GM11168 (cell line): ENCODE measurements at regions not wholly inside any gene's neighbourhood (a gene's known extent, or its start where the extent isn't known, plus 50 kb on each side); places are given as distances from the start of the nearest gene placed in this dataset.
"Not testable (repeated sequence)": the region's sequence is repeated elsewhere in the genome, so short reads cannot be mapped to it uniquely, and the experiment has no call there.

Experiments used
- in situ Hi-C: fragments of 300-500 bp; cut with MboI; formaldehyde crosslinking; loops from one replicate; pipeline ENCODE4 v1.12.0; 2022; ENCODE audit warnings: low sequenced_read_pairs; ENCODE audit not compliant: unreplicated experiment

- in situ Hi-C loops = not testable (repeated sequence)
Observed at GRCh38 chr11:71714510-71714909, 118.5 kb upstream of the DEFB108B start.

- in situ Hi-C loops = not testable (repeated sequence)
Observed at GRCh38 chr11:71721840-71722239, 111.2 kb upstream of the DEFB108B start.

DNA sequence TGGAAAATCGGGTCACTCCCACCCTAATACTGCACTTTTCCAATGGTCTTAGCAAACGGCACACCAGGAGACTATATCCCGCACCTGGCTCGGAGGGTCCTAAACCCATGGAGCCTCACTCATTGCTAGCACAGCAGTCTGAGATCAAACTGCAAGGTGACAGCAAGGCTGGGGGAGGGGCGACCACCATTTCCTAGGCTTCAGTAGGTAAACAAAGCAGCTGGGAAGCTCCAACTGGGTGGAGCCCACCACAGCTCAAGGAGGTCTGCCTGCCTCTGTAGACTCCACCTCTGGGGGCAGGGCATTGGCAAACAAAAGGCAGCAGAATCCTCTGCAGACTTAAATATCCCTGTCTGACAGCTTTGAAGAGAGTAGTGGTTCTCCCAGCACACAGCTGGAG, 109.0 kb upstream of the DEFB108B start:
- in situ Hi-C loops = not testable (repeated sequence)

DNA sequence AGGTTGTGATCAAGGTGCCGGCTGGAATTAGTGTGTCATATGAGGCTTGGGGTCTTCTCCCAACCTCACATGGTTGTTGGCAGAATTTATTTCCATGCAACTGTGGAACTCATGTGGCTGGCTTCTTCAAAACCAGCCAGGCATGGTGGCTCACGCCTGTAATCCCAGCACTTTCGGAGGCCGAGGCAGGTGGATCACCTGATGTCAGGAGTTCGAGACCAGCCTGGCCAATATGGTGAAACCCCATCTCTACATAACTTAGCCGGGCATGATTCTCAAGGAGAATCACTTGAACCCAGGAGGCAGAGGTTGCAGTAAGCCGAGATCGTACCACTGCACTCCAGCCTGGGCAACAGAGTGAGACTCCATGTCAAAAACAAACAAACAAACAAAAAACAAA, 102.3 kb upstream of the DEFB108B start:
- in situ Hi-C loops = loop anchor here (10.0 kb wide), 1 partner anchor 86 kb away; no protein-coding TSS in a partner anchor

DNA sequence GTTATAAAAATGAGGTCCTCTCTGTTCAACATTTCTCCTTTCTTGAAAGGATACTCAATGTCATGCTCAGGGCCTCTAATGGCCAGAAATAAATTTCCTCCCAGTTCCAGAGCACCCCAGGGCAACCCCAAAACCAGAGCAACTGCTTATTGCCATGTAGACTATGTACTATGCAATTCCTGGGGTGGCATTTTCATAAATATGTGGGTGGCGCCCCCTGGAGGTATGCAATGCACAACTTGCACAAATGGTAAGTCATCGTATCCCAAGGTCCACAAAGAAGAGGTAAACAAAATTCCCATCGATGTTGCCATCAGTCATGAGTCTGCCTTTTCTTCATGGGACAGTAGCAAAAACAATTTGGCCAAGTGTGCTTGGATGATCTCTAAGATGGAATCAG, 98.6 kb upstream of the DEFB108B start:
- in situ Hi-C loops = loop anchor here (10.0 kb wide), 1 partner anchor 90 kb away; no protein-coding TSS in a partner anchor

DNA sequence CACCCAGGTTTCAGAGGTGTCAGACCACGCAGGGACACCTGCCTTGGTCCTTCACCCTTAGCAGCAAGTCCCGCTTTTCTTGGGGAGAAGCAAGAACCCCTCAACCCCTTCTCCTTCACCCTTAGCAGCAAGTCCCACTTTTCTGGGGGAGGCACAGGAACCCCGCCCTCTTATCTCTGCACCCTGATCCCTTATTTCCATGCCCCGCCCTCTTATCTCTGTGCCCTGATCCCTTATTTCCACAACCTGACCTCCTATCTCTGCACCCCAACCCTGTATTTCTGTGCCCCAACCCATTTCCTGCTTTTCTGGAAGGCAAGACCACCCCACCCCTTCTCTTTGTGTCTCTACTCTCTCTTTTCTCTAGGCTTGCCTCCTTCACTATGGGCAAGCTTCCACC, 94.7 kb upstream of the DEFB108B start:
- in situ Hi-C loops = loop anchor here (10.0 kb wide), 1 partner anchor 94 kb away; no protein-coding TSS in a partner anchor

- in situ Hi-C loops = not testable (repeated sequence)
Observed at GRCh38 chr11:71743385-71743784, 89.6 kb upstream of the DEFB108B start.

GRCh38 chr11:71745656-71746055, 87.3 kb upstream of the DEFB108B start:
- in situ Hi-C loops = not testable (repeated sequence)

DNA sequence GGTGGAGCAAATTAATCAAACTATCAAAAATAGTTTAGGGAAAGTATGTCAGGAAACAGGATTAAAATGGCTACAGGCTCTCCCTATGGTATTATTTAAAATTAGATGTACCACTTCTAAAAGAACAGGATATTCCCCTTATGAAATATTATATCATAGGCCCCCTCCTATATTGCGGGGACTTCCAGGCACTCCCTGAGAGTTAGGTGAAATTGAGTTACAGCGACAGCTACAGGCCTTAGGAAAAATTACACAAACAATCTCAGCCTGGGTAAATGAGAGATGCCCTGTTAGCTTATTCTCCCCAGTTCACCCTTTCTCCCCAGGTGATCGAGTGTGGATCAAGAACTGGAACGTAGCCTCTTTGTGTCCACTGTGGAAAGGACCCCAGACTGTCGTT, 86.7 kb upstream of the DEFB108B start:
- in situ Hi-C loops = not testable (repeated sequence)

- in situ Hi-C loops = not testable (repeated sequence)
Observed at GRCh38 chr11:71748965-71749620, 83.9 kb upstream of the DEFB108B start.

GRCh38 chr11:71750908-71751307, 82.1 kb upstream of the DEFB108B start:
- in situ Hi-C loops = not testable (repeated sequence)

- in situ Hi-C loops = not testable (repeated sequence)
Observed at GRCh38 chr11:71764695-71765491, 68.1 kb upstream of the DEFB108B start.

DNA sequence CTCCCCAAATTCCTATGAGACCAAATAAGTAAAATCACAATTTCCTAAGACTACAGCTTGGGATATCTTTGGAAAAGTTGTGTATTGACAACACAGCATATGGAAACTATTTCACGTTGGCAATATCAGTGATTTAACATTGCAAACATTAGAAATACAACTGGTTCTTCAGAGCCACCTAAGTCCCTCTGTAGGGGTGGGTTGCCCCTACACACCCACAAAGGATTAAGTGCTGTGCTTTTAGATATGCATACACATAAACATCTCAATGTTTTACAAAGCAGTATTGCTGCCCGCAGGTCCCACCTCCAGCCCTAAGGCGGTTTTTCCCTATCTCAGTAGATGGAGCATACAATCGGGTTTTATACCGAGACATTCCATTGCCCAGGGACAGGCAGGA, 66.0 kb upstream of the DEFB108B start:
- in situ Hi-C loops = not testable (repeated sequence)

- in situ Hi-C loops = not testable (repeated sequence)
Observed at GRCh38 chr11:71772193-71772592, 60.8 kb upstream of the DEFB108B start.

- in situ Hi-C loops = no loop called here
Observed at GRCh38 chr11:71774603-71775222, 58.3 kb upstream of the DEFB108B start.

DNA sequence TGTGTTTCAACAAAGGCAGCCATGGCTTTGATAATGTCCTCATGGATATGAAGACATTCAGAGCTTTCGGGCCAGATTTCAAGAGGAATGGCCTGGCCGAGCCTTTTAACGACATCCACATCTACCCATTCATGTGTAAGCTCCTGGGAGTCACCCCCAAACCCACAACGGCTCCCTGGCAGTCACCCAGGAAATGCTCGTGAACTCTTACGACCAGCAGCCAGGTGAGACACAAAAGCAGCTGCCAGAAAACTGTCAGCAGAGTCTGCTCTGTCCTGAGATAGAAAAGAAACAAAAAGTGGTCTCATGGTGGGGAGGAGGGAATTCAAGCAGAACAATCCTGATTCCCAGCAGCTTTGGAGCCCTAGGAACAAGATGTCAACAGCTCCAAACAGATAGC, 52.9 kb upstream of the DEFB108B start:
- in situ Hi-C loops = not testable (repeated sequence)

DNA sequence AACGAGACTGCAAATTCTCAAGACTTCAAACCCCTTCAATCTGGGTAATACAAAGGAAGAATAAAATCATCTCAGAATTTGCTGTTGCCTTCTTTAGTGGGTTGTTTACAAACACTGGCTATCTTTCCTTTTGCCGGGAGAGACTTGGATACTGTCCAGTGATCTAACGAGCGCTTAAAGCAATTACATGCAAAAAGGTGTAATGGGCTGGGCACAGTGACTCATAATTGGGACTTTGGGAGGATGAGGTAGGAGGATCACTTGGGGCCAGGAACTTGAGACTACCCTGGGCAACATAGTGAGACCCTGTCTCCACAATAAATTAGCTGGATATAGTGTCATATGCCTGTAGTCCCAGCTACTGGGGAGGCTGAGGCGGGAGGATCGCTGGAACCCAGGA, 52.2 kb upstream of the DEFB108B start:
- in situ Hi-C loops = not testable (repeated sequence)

GRCh38 chr11:71781491-71781890, 51.5 kb upstream of the DEFB108B start:
- in situ Hi-C loops = not testable (repeated sequence)

DNA sequence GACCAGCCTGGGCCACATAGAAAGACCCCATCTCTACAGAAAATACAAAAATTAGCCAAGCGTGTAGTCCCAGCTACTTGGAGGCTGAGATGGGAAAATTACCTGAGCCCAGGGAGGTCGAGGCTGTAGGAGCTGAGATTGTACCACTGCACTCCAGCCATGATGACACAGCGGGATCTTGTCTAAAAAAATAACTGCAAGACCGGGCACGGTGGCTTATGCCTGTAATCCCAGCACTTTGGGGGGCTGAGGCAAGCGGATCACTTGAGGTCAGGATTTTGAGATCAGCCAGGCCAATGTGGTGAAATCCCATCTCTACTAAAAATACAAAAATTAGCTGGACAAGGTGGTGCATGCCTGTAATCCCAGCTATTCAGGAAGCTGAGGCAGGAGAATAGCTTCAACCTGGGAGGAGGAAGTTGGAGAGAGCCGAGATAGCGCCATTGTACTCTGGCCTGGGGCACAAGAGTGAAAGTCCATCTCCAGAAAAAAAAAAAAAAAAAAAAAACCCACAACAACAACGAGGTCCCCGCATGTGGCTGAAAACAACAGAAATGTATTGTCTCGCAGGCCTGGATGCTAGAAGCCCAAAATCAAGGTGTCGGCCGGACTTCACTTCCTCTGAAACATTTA, 50.7 kb upstream of the DEFB108B start:
- in situ Hi-C loops = not testable (repeated sequence)

DNA sequence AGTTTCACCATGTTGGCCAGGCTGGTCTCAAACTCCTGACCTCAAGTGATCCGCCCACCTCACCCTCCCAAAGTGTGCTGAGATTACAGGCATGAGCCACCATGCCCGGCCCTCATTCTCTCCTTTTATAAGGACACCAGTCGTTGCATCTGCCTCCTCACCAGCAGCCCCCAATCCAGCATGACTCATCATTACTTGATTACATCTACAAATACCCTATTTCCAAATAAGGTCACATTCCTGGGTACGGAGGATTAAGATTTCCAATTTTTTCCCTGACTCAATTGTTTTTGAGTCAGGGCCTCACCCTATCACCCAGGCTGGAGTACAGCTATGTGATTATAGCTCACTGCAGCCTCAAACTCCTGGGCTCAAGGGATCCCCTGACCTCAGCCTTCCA, 49.8 kb upstream of the DEFB108B start:
- in situ Hi-C loops = not testable (repeated sequence)
